ENCODE measurements at regions not wholly inside any gene's neighbourhood (a gene's known extent, or its start where the extent isn't known, plus 50 kb on each side); places are given as distances from the start of the nearest gene placed in this dataset.

- Histone ChIP-seq H3K36me3 (ENCODE audit: control insufficient read depth, insufficient read depth, low read length) (no peaks in the 10 kb centered on the region), H3K4me3 (ENCODE audit: low read depth, low read length) (no peak overlapping the region), H3K27me3 (ENCODE audit: control insufficient read depth, insufficient read depth, low read length) (no peaks in the 10 kb centered on the region)
- DNase-seq (ENCODE audit: low read depth) = no peak
- no peak for FAIRE-seq
- TF ChIP-seq, protein P1, sequence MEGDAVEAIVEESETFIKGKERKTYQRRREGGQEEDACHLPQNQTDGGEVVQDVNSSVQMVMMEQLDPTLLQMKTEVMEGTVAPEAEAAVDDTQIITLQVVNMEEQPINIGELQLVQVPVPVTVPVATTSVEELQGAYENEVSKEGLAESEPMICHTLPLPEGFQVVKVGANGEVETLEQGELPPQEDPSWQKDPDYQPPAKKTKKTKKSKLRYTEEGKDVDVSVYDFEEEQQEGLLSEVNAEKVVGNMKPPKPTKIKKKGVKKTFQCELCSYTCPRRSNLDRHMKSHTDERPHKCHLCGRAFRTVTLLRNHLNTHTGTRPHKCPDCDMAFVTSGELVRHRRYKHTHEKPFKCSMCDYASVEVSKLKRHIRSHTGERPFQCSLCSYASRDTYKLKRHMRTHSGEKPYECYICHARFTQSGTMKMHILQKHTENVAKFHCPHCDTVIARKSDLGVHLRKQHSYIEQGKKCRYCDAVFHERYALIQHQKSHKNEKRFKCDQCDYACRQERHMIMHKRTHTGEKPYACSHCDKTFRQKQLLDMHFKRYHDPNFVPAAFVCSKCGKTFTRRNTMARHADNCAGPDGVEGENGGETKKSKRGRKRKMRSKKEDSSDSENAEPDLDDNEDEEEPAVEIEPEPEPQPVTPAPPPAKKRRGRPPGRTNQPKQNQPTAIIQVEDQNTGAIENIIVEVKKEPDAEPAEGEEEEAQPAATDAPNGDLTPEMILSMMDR (IDR thresholded peaks at IDR 0.05; ENCODE audit: insufficient read depth, low read length, severe bottlenecking) = no peak
These were observed 525.6 kb downstream of the SPATA31D1 start for GRCh38 chr9:82513976-82514735.

- no peak for FAIRE-seq
- TF ChIP-seq, protein P1 (IDR thresholded peaks at IDR 0.05; ENCODE audit: insufficient read depth, low read length, severe bottlenecking) = no peak
These were observed 530.3 kb downstream of the SPATA31D1 start for GRCh38 chr9:82518868-82519267.

DNA sequence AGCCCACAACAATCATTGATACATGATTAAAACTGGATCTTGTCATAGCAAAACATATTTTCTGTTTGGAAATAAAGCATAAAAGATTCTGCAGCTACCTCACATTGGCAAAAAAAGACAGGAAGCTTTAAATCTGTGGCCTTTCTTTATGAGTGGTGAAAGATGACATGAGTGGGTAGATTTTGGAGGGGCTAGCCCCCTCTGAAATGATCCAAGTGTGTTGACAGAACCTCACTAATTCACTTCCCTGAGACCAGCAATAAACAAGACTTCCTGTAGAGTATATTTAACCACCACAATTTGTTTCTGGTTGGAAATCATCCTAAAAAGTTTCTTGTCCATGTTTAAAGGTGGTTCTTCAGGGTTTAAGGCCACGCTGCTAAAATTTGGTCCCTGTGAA is 530.8 kb downstream of the SPATA31D1 start:
- H3K36me3 ChIP-seq (ENCODE audit: control insufficient read depth, insufficient read depth, low read length) = no peaks in the 10 kb centered on the region
- no peak for FAIRE-seq

More at GRCh38 chr9:82518868-82519267, 530.3 kb downstream of the SPATA31D1 start:
- H3K27me3 ChIP-seq (ENCODE audit: control insufficient read depth, insufficient read depth, low read length) = no peaks in the 10 kb centered on the region
- no peak for DNase-seq (ENCODE audit: low read depth)
- H3K36me3 ChIP-seq (ENCODE audit: control insufficient read depth, insufficient read depth, low read length) = no peaks in the 10 kb centered on the region
- no peak overlapping the region for H3K4me3 ChIP-seq (ENCODE audit: low read depth, low read length)

DNA sequence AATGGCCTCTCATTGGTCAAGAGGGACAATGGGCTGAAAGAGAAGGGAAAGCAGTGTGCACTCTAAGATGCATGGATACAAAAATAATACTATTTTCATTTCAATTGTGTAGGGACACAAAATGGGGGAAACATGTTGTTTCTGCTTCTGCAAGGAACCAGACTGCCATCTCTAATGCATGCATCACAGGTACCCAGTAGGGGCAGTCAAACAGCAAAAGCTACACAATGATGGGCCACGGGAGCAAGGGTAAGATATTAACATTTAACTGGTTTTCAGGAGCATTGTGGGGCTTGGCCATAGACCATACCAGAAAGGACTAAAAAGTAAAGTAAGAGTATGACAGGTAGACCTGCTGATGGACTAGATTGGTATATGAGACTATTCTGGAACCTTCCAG is 535.8 kb downstream of the SPATA31D1 start:
- FAIRE-seq (no peak), DNase-seq (ENCODE audit: low read depth) (no peak)
- Histone ChIP-seq H3K36me3 (ENCODE audit: control insufficient read depth, insufficient read depth, low read length) (no peaks in the 10 kb centered on the region), H3K27me3 (ENCODE audit: control insufficient read depth, insufficient read depth, low read length) (no peaks in the 10 kb centered on the region), H3K4me3 (ENCODE audit: low read depth, low read length) (no peak overlapping the region)
- TF ChIP-seq, protein P1 (IDR thresholded peaks at IDR 0.05; ENCODE audit: insufficient read depth, low read length, severe bottlenecking) = no peak

More for the DNA sequence above, 530.8 kb downstream of the SPATA31D1 start:
- TF ChIP-seq, protein P1 (IDR thresholded peaks at IDR 0.05; ENCODE audit: insufficient read depth, low read length, severe bottlenecking) = no peak
- H3K27me3 ChIP-seq (ENCODE audit: control insufficient read depth, insufficient read depth, low read length) = no peaks in the 10 kb centered on the region
- no peak for DNase-seq (ENCODE audit: low read depth)
- H3K4me3 ChIP-seq (ENCODE audit: low read depth, low read length) = no peak overlapping the region

DNA sequence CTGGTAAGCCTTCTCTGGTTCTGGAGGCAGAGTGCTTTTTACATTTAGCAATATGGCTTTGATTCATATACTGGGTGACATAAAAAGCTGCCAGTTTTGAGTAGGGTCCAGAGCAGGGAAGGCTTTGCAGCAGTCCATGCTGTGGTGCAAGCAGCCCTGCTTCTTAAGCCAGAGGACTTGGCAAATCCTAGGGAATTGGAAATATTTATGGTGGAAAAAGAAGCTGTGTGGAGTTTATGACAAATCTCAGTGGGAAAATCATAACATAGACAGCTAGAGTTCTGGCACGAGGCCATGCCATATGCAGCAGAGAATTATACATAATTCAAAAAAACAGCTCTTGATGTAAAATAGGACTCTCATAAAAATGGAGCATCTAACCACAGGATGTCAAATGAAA is 536.4 kb downstream of the RASEF start:
- Histone ChIP-seq H3K27me3 (ENCODE audit: control insufficient read depth, insufficient read depth, low read length) (no peaks in the 10 kb centered on the region), H3K4me3 (ENCODE audit: low read depth, low read length) (no peak overlapping the region), H3K36me3 (ENCODE audit: control insufficient read depth, insufficient read depth, low read length) (no peaks in the 10 kb centered on the region)
- DNase-seq (ENCODE audit: low read depth) (no peak), FAIRE-seq (no peak)
- TF ChIP-seq, protein P1 (IDR thresholded peaks at IDR 0.05; ENCODE audit: insufficient read depth, low read length, severe bottlenecking) = no peak

- TF ChIP-seq, protein P1 (IDR thresholded peaks at IDR 0.05; ENCODE audit: insufficient read depth, low read length, severe bottlenecking) = no peak
- no peak for FAIRE-seq
These were observed 531.1 kb downstream of the RASEF start for GRCh38 chr9:82531795-82532194.

More at GRCh38 chr9:82531795-82532194, 531.1 kb downstream of the RASEF start:
- H3K4me3 ChIP-seq (ENCODE audit: low read depth, low read length) = no peak overlapping the region
- H3K36me3 ChIP-seq (ENCODE audit: control insufficient read depth, insufficient read depth, low read length) = no peaks in the 10 kb centered on the region
- peak; percentile 13 for DNase-seq (ENCODE audit: low read depth)
- no peaks in the 10 kb centered on the region for H3K27me3 ChIP-seq (ENCODE audit: control insufficient read depth, insufficient read depth, low read length)

Measured in bronchial epithelial cell (primary cell).